ENCODE measurements at regions not wholly inside any gene's neighbourhood (a gene's known extent, or its start where the extent isn't known, plus 50 kb on each side); places are given as distances from the start of the nearest gene placed in this dataset.

DNA sequence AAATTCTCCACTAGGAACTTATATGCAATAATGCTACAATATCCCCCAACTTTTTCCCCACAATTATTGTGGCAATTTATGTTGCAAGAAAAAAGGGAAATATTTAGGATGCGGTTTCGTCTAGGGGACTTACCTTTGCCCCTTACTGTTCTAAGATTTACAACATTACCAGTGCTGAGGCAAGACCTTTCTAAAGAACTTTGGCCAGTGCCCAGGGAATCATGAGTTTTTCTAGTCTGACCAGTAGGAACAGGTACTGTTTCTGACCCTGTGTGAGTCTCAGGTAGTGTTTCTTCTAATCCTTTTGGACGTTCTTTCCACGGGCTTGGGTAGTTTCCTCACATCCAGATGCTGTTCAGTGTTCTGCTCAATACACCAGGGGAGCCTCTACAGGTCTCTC is 373.7 kb downstream of the HAPSTR1 start:
- DNase-seq (ENCODE audit: low spot score) (no peak), ATAC-seq (no peak)
- Mint-ChIP-seq H3K27me3 (ENCODE audit: low read depth) (peaks cover 3% of the 10 kb centered on the region; the same call in 1 of the 2 replicates), H3K27ac (no peak overlapping the region), H3K4me3 (no peak overlapping the region), H3K4me1 (no peaks in the 10 kb centered on the region), H3K9me3 (peaks cover 8% of the 10 kb centered on the region), H3K36me3 (no peaks in the 10 kb centered on the region; the same call in 1 of the 2 replicates)
- ChIA-PET POLR2A (no interaction called here), CTCF (no interaction called here)
- TF ChIP-seq SMAD4 (CRISPR knock-in tag; IDR thresholded peaks at IDR 0.05) (no peak), IRF2 (CRISPR knock-in tag; IDR thresholded peaks at IDR 0.05; ENCODE audit: borderline replicate concordance, low read depth) (no peak), RELA (CRISPR knock-in tag; IDR thresholded peaks at IDR 0.05; ENCODE audit: borderline replicate concordance) (no peak), GTF2I (CRISPR knock-in tag; conservative IDR thresholded peaks at IDR 0.05) (no peak), ZNF232 (CRISPR knock-in tag; IDR thresholded peaks at IDR 0.05) (no peak), TCF7 (CRISPR knock-in tag; IDR thresholded peaks at IDR 0.05; ENCODE audit: low read depth) (no peak), FOXP1 (CRISPR knock-in tag; IDR thresholded peaks at IDR 0.05; ENCODE audit: borderline replicate concordance) (no peak), SP1 (CRISPR knock-in tag; conservative IDR thresholded peaks at IDR 0.05) (no peak), NR1H2 (CRISPR knock-in tag; IDR thresholded peaks at IDR 0.05) (no peak)
- TF ChIP-seq, protein P1, sequence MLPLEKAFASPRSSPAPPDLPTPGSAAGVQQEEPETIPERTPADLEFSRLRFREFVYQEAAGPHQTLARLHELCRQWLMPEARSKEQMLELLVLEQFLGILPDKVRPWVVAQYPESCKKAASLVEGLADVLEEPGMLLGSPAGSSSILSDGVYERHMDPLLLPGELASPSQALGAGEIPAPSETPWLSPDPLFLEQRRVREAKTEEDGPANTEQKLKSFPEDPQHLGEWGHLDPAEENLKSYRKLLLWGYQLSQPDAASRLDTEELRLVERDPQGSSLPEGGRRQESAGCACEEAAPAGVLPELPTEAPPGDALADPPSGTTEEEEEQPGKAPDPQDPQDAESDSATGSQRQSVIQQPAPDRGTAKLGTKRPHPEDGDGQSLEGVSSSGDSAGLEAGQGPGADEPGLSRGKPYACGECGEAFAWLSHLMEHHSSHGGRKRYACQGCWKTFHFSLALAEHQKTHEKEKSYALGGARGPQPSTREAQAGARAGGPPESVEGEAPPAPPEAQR (CRISPR knock-in tag; IDR thresholded peaks at IDR 0.05) = no peak
- TF ChIP-seq, protein P2, sequence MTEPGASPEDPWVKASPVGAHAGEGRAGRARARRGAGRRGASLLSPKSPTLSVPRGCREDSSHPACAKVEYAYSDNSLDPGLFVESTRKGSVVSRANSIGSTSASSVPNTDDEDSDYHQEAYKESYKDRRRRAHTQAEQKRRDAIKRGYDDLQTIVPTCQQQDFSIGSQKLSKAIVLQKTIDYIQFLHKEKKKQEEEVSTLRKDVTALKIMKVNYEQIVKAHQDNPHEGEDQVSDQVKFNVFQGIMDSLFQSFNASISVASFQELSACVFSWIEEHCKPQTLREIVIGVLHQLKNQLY (CRISPR knock-in tag; IDR thresholded peaks at IDR 0.05) = no peak
- TF ChIP-seq, protein P3, sequence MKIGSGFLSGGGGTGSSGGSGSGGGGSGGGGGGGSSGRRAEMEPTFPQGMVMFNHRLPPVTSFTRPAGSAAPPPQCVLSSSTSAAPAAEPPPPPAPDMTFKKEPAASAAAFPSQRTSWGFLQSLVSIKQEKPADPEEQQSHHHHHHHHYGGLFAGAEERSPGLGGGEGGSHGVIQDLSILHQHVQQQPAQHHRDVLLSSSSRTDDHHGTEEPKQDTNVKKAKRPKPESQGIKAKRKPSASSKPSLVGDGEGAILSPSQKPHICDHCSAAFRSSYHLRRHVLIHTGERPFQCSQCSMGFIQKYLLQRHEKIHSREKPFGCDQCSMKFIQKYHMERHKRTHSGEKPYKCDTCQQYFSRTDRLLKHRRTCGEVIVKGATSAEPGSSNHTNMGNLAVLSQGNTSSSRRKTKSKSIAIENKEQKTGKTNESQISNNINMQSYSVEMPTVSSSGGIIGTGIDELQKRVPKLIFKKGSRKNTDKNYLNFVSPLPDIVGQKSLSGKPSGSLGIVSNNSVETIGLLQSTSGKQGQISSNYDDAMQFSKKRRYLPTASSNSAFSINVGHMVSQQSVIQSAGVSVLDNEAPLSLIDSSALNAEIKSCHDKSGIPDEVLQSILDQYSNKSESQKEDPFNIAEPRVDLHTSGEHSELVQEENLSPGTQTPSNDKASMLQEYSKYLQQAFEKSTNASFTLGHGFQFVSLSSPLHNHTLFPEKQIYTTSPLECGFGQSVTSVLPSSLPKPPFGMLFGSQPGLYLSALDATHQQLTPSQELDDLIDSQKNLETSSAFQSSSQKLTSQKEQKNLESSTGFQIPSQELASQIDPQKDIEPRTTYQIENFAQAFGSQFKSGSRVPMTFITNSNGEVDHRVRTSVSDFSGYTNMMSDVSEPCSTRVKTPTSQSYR (CRISPR knock-in tag; IDR thresholded peaks at IDR 0.05) = no peak
- TF ChIP-seq, protein P4, sequence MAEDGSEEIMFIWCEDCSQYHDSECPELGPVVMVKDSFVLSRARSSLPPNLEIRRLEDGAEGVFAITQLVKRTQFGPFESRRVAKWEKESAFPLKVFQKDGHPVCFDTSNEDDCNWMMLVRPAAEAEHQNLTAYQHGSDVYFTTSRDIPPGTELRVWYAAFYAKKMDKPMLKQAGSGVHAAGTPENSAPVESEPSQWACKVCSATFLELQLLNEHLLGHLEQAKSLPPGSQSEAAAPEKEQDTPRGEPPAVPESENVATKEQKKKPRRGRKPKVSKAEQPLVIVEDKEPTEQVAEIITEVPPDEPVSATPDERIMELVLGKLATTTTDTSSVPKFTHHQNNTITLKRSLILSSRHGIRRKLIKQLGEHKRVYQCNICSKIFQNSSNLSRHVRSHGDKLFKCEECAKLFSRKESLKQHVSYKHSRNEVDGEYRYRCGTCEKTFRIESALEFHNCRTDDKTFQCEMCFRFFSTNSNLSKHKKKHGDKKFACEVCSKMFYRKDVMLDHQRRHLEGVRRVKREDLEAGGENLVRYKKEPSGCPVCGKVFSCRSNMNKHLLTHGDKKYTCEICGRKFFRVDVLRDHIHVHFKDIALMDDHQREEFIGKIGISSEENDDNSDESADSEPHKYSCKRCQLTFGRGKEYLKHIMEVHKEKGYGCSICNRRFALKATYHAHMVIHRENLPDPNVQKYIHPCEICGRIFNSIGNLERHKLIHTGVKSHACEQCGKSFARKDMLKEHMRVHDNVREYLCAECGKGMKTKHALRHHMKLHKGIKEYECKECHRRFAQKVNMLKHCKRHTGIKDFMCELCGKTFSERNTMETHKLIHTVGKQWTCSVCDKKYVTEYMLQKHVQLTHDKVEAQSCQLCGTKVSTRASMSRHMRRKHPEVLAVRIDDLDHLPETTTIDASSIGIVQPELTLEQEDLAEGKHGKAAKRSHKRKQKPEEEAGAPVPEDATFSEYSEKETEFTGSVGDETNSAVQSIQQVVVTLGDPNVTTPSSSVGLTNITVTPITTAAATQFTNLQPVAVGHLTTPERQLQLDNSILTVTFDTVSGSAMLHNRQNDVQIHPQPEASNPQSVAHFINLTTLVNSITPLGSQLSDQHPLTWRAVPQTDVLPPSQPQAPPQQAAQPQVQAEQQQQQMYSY (CRISPR knock-in tag; IDR thresholded peaks at IDR 0.05) = no peak
- TF ChIP-seq, protein P5, sequence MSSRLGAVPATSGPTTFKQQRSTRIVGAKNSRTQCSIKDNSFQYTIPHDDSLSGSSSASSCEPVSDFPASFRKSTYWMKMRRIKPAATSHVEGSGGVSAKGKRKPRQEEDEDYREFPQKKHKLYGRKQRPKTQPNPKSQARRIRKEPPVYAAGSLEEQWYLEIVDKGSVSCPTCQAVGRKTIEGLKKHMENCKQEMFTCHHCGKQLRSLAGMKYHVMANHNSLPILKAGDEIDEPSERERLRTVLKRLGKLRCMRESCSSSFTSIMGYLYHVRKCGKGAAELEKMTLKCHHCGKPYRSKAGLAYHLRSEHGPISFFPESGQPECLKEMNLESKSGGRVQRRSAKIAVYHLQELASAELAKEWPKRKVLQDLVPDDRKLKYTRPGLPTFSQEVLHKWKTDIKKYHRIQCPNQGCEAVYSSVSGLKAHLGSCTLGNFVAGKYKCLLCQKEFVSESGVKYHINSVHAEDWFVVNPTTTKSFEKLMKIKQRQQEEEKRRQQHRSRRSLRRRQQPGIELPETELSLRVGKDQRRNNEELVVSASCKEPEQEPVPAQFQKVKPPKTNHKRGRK (CRISPR knock-in tag; IDR thresholded peaks at IDR 0.05; ENCODE audit: borderline replicate concordance) = no peak

DNA sequence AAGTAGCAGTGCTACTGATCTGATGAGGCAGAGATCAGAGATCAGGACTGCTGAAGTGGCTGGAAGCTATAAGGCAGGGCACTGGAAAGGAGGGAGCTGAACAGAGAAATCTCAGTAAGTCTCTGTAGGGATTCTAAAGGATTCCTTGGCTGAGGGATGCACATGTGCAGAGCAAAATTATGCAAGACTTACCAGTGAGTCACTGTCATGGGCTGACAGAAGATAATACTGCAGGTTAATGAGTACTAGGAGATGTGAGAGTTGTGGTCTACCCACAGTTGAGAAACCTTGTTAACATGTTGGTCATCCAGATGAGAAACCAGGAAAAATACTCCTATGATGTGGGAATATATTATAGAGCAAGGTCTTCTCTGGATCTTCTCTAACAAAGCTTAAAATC is 378.1 kb downstream of the HAPSTR1 start:
- Mint-ChIP-seq H3K36me3 (no peaks in the 10 kb centered on the region; the same call in 1 of the 2 replicates), H3K27ac (no peak overlapping the region), H3K27me3 (ENCODE audit: low read depth) (no peaks in the 10 kb centered on the region), H3K9me3 (peaks cover 12% of the 10 kb centered on the region), H3K4me3 (no peak overlapping the region), H3K4me1 (no peaks in the 10 kb centered on the region)
- CTCF ChIA-PET = no interaction called here
- POLR2A ChIA-PET = no interaction called here
- DNase-seq (ENCODE audit: low spot score) (no peak), ATAC-seq (no peak)
- TF ChIP-seq NFATC4 (CRISPR knock-in tag; IDR thresholded peaks at IDR 0.05) (no peak), CBFB (CRISPR knock-in tag; IDR thresholded peaks at IDR 0.05; ENCODE audit: low read depth) (no peak), NR3C1 (CRISPR knock-in tag; conservative IDR thresholded peaks at IDR 0.05; ENCODE audit: low read depth) (no peak), JUN (CRISPR knock-in tag; IDR thresholded peaks at IDR 0.05) (no peak), RORB (CRISPR knock-in tag; IDR thresholded peaks at IDR 0.05) (no peak), ZNF416 (CRISPR knock-in tag; IDR thresholded peaks at IDR 0.05) (no peak)
- TF ChIP-seq, protein P6, sequence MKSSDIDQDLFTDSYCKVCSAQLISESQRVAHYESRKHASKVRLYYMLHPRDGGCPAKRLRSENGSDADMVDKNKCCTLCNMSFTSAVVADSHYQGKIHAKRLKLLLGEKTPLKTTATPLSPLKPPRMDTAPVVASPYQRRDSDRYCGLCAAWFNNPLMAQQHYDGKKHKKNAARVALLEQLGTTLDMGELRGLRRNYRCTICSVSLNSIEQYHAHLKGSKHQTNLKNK (CRISPR knock-in tag; IDR thresholded peaks at IDR 0.05) = no peak
- TF ChIP-seq, protein P7, sequence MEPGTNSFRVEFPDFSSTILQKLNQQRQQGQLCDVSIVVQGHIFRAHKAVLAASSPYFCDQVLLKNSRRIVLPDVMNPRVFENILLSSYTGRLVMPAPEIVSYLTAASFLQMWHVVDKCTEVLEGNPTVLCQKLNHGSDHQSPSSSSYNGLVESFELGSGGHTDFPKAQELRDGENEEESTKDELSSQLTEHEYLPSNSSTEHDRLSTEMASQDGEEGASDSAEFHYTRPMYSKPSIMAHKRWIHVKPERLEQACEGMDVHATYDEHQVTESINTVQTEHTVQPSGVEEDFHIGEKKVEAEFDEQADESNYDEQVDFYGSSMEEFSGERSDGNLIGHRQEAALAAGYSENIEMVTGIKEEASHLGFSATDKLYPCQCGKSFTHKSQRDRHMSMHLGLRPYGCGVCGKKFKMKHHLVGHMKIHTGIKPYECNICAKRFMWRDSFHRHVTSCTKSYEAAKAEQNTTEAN (CRISPR knock-in tag; IDR thresholded peaks at IDR 0.05) = no peak
- TF ChIP-seq, protein P8, sequence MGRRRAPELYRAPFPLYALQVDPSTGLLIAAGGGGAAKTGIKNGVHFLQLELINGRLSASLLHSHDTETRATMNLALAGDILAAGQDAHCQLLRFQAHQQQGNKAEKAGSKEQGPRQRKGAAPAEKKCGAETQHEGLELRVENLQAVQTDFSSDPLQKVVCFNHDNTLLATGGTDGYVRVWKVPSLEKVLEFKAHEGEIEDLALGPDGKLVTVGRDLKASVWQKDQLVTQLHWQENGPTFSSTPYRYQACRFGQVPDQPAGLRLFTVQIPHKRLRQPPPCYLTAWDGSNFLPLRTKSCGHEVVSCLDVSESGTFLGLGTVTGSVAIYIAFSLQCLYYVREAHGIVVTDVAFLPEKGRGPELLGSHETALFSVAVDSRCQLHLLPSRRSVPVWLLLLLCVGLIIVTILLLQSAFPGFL (CRISPR knock-in tag; IDR thresholded peaks at IDR 0.05; ENCODE audit: borderline replicate concordance) = no peak

All from WTC11 (cell line).